CD4-positive, alpha-beta T cell treated with Interleukin-12 subunit alpha and Interleukin-12 subunit beta, for 1 hour (primary cell): ENCODE measurements at regions not wholly inside any gene's neighbourhood (a gene's known extent, or its start where the extent isn't known, plus 50 kb on each side); places are given as distances from the start of the nearest gene placed in this dataset.

Source experiments
- DNase-seq: peaks from one replicate; pipeline ENCODE4 v3.0.0-alpha.2; 2020

- DNase-seq = no peak
These were observed 57.1 kb upstream of the ATG10 start for GRCh38 chr5:81914696-81915095.

- DNase-seq = no peak
These were observed 58.9 kb upstream of the ATG10 start for GRCh38 chr5:81912933-81913332.

GRCh38 chr5:81909677-81910076 is 62.1 kb upstream of the ATG10 start:
- no peak for DNase-seq

GRCh38 chr5:81908771-81909170 is 63.1 kb upstream of the ATG10 start:
- DNase-seq = no peak

- no peak for DNase-seq
These were observed 63.8 kb upstream of the ATG10 start for GRCh38 chr5:81908044-81908443.

- no peak for DNase-seq
These were observed 64.7 kb upstream of the ATG10 start for GRCh38 chr5:81907012-81907635.

GRCh38 chr5:81906086-81906485 is 65.7 kb upstream of the ATG10 start:
- DNase-seq = no peak

- DNase-seq = no peak
These were observed 67.0 kb upstream of the ATG10 start for GRCh38 chr5:81904861-81905260.

- no peak for DNase-seq
These were observed 67.7 kb upstream of the ATG10 start for GRCh38 chr5:81904166-81904565.

GRCh38 chr5:81901586-81901985 is 70.2 kb upstream of the ATG10 start:
- no peak for DNase-seq

- DNase-seq = no peak
These were observed 72.7 kb upstream of the ATG10 start for GRCh38 chr5:81899123-81899522.

GRCh38 chr5:81898403-81898802 is 73.4 kb upstream of the ATG10 start:
- DNase-seq = no peak

GRCh38 chr5:81896764-81897163 is 75.1 kb upstream of the ATG10 start:
- no peak for DNase-seq

- no peak for DNase-seq
These were observed 76.5 kb upstream of the ATG10 start for GRCh38 chr5:81895307-81895706.

GRCh38 chr5:81893961-81894360 is 77.9 kb upstream of the ATG10 start:
- no peak for DNase-seq

- no peak for DNase-seq
These were observed 87.0 kb upstream of the ATG10 start for GRCh38 chr5:81884871-81885270.

- no peak for DNase-seq
These were observed 88.5 kb upstream of the ATG10 start for GRCh38 chr5:81883371-81883770.

GRCh38 chr5:81881595-81881994 is 90.2 kb upstream of the ATG10 start:
- no peak for DNase-seq

GRCh38 chr5:81879936-81880335 is 91.9 kb upstream of the ATG10 start:
- no peak for DNase-seq

GRCh38 chr5:81878333-81878732 is 93.5 kb upstream of the ATG10 start:
- DNase-seq = no peak

- no peak for DNase-seq
These were observed 104.8 kb upstream of the ATG10 start for GRCh38 chr5:81866994-81867393.

GRCh38 chr5:81860778-81861177 is 109.9 kb upstream of the SSBP2 start:
- no peak for DNase-seq

GRCh38 chr5:81859624-81860023 is 108.7 kb upstream of the SSBP2 start:
- DNase-seq = no peak

- no peak for DNase-seq
These were observed 106.3 kb upstream of the SSBP2 start for GRCh38 chr5:81856948-81857928.
